ENCODE measurements at regions not wholly inside any gene's neighbourhood (a gene's known extent, or its start where the extent isn't known, plus 50 kb on each side); places are given as distances from the start of the nearest gene placed in this dataset.

DNA sequence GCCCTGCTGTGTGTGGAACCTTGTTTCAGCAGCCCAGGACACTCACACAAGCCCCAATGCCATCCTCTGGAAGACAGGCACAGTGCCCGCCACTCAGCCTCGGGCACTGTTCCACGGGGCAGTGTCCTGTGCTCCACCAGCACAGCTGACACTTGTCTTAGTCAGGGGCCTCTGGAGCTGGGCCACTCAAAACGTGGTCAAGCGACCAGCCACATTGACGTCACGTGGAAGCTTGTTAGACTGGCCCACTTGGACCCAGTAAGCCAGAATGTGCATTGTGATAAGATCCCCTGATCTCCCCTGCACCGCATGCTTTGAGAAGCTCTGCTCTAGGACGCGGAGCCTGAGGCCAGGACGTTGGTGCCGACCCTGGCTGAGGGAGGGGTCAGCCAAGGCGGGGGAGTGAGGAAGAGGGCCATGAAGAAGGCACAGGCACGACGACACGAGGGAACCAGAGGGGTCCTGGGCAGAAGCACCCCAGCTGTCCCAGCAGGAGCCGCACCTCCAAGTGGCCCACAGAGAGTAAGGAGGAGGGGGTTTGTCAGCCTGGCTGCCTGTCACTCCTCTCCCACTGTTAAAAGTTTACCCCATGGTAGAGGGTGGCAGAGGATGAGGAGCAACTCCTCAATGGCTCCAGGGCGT, 64.6 kb downstream of the LINC01488 start:
- no peak for DNase-seq (ENCODE audit: low read depth)

- no peak for DNase-seq (ENCODE audit: low read depth)
Observed at GRCh38 chr11:69546735-69547370, 65.4 kb downstream of the LINC01488 start.

DNA sequence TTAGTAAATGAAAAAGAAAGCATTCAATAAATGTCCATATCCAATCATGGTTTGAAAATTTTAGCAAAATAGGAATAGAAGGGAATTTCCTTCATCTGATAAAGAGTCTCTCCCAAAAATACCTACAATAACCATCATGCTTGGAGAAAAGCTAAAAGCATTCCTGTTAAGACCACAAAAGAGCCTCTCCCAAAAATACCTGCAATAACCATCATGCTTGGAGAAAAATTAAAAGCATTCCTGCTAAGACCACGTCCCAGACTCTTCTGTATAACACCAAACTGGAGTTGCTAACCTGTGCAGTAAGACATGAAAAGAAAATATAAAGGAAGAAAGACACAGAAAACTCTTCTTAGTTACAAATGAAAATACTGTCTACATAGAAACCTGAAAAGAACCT, 69.4 kb downstream of the LINC01488 start:
- no peak for DNase-seq (ENCODE audit: low read depth)

- DNase-seq (ENCODE audit: low read depth) = no peak
Observed at GRCh38 chr11:69551963-69552362, 70.5 kb downstream of the LINC01488 start.

- no peak for DNase-seq (ENCODE audit: low read depth)
Observed at GRCh38 chr11:69552951-69553350, 71.5 kb downstream of the LINC01488 start.

GRCh38 chr11:69553416-69554357, 72.2 kb downstream of the LINC01488 start:
- DNase-seq (ENCODE audit: low read depth) = no peak

DNA sequence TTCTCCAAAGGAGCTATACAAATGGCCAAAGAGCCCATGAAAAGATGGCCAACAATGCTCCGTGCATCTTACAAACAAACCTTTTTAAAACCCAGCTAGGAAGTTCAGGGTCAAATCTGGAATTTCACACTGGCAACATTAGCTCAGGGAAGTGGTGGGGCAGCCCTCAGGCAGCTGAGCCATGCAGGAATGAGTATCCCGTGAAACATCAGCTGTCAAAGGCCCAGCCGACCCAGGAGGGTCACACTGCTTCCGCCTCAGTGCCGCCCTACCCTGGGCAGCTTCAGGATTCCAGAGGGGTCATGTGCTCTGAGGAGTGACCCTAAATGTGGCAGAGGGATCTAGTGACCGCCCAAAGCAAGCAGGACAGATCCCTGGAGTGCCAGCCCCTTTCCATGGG, 73.4 kb downstream of the LINC01488 start:
- no peak for DNase-seq (ENCODE audit: low read depth)

GRCh38 chr11:69557266-69557665, 75.8 kb downstream of the LINC01488 start:
- DNase-seq (ENCODE audit: low read depth) = no peak

GRCh38 chr11:69558519-69558941, 77.1 kb downstream of the LINC01488 start:
- DNase-seq (ENCODE audit: low read depth) = no peak

DNA sequence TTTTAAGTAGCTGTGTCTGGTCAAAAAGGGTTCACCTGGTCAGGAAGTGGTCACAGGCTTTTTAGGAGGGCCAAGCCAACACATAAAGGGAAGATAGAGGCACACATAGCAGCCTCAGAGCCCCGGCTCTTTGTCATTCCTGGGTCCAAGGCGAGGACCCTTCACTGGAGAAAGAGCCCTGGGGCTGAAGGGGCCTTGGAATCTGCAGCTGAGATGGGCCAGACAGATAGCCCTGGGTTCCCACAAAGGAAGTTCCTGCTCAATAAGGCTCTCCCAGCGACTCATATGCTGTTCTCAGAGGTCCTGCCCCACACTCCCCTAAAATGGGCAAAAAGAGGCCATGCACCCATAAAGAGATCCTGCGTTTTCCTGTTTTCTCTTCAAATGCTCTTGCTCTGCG, 77.7 kb downstream of the LINC01488 start:
- no peak for DNase-seq (ENCODE audit: low read depth)

- DNase-seq (ENCODE audit: low read depth) = no peak
Observed at GRCh38 chr11:69560141-69560790, 78.8 kb downstream of the LINC01488 start.

DNA sequence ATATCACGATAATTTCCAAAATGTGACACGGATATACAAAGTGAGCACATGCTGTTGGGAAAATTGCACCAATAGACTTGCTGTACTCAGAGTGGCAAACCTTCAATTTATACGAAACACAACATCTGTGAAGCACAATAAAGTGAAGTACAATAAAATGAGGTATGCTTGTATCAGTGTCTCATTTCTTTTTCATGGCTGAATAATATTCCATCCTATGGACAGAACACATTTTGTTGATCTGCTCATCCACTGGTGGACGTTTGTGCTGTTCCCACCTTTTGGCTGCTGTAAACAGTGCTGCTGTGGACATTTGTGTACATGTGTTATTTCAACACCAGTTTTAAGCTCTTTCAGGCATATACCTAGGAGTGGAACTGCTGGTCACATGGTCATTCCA, 78.7 kb upstream of the CCND1 start:
- no peak for DNase-seq (ENCODE audit: low read depth)

GRCh38 chr11:69562816-69563215, 78.1 kb upstream of the CCND1 start:
- no peak for DNase-seq (ENCODE audit: low read depth)

DNA sequence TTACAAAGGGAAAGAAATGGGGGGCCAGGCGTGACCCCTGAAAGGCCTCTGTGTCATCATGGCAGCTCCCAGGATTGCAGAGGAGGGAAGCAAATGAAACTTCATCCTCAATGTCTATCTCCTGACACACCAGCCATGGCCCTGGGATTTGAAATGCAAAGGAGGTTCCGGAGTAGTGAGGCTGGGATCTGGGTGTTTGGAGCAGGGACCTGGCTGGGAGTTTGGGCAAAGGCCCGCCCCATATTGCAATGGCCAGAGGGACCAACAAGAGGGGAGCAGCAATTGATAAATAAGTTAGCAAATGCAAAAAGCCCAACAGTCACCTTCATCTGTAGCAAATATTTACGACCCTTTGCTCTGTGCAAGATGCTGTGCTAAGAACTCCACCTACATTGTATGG, 77.7 kb upstream of the CCND1 start:
- no peak for DNase-seq (ENCODE audit: low read depth)

GRCh38 chr11:69563946-69564775, 76.8 kb upstream of the CCND1 start:
- no peak for DNase-seq (ENCODE audit: low read depth)

DNA sequence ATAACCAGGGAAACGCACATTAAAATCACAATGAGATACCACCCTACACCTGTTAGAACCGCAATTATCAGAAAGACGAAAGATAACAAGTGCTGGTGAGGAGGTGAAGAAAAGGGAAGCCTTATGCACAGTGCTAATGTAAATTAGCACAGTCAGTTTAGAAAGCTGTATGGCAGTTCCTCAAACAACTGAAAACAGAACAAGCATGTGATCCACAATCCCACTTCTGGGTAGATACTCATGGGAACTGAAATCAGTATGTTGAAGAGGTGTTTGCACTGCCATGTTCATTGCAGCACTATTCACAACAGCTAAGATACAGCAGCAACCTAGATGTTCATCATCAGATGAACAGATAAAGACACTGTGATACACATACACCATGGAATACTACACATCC, 75.0 kb upstream of the CCND1 start:
- no peak for DNase-seq (ENCODE audit: low read depth)

DNA sequence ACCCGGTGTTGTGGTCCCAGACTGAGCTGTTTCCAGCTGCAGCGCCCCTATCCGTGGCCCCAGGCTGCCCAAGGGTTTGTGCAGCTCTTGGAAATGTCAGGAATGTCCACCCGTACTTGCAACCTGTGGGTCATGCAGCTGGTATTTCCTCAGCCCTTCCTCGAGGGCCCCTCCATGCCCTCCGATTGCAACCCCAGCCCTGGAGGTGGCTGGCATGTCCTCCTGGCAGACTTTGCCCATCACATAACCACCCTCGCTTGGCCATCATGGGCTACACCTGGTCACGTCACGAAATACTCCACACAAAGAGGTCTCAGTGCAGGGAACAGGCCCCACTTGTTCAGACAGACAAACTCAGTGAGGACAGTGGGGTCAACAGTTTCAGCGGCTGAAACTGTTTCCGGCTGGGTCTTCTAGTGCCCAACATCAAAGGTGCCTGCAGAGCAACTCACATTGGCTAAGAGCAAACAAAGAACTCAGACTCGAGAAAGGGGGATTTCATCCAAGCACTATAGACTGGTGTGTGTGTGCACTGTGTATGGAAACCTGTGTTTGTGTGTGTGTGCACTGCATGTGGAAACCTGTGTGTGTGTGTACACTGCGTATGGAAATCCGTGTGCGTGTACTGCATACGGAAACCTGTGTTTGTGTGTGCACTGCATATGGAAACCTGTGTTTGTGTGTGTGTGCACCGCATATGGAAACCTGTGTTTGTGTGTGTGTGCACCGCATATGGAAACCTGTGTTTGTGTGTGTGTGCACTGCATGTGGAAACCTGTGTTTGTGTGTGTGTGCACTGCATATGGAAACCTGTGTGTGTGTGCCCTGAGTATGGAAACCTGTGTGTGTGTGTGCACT, 72.8 kb upstream of the CCND1 start:
- no peak for DNase-seq (ENCODE audit: low read depth)

- DNase-seq (ENCODE audit: low read depth) = no peak
Observed at GRCh38 chr11:69568809-69569097, 72.2 kb upstream of the CCND1 start.

- DNase-seq (ENCODE audit: low read depth) = no peak
Observed at GRCh38 chr11:69569306-69570200, 71.4 kb upstream of the CCND1 start.

All from CMK (cell line).